Stimulated activated CD4-positive, alpha-beta T cell treated with anti-CD3 and anti-CD28 coated beads, TNF-alpha, amount 100 ng/mL, for 48 hours (primary cell): ENCODE measurements at regions not wholly inside any gene's neighbourhood (a gene's known extent, or its start where the extent isn't known, plus 50 kb on each side); places are given as distances from the start of the nearest gene placed in this dataset.
"Not testable (repeated sequence)": the region's sequence is repeated elsewhere in the genome, so short reads cannot be mapped to it uniquely, and the experiment has no call there.

Experiments used
- DNase-seq, 3 donors: peaks; one replicate each; pipeline ENCODE4 v3.0.0-alpha.2; 2020; ENCODE audit warnings: low read depth in 3 of 3

DNA sequence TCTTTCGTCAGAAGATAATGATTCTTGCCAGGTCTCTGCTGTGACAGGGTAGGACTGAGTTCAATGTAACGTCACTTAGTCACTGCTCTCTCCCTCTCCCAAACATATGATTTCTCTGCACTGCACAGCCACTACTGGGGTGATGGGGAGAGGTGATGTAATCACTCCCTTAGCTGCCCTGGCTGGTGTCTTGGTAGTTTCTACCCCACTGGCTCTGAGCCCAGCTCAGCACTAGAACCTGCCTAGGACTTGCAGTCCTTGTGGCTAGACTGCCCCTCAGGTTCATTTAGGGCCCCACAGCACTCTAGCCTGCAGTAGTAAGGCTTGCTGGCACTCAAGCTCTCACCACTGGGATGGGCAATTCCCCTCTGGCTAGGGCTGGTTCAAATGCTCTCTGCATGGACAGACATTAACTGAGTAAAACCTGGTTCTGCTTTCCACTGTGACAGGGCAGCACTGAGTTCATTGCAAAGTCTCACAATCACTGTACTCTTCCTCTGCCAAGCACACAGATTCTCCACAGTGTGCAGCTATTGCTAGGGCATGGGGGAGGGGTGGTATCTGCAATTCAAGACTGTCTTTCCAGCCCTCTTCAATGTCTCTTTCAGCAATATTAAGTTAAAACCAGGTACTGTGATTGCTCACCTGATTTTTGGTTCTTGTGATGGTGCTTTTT, 571.4 kb upstream of the FAT3 start:
- no peak for DNase-seq

DNA sequence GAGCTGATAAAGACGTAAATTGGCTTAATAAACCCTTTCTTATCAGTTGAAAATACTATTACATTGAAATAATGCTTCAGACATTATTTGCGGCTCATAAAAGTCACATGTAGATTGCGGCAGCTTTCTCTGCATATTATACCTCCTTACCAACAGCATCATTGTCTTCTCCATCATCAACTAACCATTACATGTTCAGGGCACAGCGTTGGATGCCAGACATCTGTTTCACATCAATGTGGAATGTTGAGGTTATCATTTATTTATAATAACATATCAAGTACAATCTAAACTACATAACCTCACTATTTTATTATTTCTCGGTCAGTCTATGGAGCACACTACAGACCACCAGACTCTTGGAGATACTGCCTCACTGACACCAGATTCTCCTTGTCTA, 573.8 kb upstream of the FAT3 start:
- no peak for DNase-seq

DNA sequence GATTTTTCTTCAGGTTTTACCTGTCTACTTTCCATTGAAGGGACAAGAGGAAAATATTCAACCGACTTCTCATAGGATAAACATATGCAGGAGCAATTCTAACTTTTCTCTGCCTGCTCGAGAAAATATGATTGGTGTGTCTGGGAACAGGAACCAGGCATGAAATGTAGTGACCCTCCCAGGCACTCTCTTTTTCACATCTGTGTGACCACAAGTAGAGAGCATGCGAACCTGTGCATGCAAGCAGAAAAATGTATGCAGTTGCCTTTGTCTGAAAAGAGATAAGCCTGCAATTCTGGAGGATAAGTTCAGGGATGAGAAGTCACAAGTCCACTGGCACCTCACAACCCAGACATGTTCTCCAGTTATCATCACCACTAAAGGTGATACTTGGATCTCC, 583.5 kb upstream of the FAT3 start:
- DNase-seq, result no peak

DNA sequence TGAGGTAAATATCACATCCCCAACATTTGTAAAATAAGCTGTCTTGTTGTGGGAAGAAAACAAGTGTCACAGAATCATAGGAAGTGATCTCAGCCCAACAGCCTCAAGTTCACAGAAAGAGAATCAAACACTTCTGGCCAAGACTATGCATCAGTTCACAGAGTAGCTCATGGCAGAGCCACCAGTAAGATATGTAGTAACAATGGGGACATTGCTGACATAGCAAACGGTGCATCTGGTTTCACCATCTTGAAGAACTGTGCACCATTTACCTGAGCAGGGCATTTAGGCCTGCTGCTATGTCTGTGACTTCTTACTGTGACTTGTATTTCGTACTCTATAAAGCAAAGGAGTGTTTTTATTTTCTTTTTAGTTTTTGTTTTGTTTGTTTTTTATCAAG, 585.3 kb upstream of the FAT3 start:
- no peak for DNase-seq

DNA sequence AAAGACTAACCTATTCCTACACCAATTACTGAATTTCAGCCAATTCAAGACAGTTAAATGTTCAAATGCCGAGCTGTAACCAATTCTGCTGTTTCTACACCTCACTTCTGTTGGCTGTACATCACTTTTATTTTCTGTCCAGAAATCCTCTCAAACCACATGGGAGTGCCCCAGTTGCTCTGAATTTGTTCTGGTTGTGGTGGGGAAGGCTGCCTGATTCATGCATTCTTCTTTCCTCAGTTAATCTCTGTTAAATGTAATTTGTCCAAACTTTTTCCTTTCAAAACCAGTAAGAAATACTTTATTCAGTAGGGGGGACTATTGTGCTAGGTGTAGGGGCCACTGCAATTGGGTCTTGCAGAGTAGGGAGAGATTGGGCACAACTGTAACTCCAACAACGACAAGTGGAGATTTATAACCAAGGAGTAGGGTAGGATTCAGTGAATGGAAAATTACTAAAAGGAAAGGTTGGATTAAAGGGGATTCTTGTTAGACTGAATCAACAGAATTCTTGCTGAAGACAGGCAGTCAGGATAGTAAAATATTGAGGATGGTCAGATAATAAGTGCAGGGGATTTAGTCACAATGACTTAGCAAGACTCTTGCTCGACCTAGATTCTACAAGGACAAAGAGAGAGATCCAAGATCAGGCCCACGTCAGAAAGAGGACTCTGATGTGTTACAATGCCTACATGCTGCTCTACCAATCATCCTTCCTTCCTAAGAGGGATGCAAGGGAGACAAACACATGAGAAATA, 593.5 kb upstream of the FAT3 start:
- no peak for DNase-seq

DNA sequence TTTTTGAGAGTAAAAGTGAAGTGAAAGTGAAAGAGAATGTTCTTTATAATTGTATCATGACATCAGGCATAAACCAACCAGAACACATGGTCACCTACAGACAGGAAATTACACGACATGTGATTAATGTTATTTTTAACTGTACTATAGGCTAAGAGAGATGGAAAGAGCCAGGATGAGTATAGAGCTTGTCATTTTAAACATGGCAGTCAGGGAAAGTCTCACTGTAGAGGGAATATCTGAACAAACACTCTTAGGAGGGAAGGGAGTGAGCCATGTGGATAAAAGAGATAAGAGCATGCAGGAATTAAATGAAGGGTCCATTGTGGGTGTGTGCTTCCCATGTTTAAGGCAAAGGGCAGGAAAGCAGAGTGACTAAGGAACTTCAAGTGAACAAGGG, 599.1 kb upstream of the FAT3 start:
- no peak for DNase-seq

DNA sequence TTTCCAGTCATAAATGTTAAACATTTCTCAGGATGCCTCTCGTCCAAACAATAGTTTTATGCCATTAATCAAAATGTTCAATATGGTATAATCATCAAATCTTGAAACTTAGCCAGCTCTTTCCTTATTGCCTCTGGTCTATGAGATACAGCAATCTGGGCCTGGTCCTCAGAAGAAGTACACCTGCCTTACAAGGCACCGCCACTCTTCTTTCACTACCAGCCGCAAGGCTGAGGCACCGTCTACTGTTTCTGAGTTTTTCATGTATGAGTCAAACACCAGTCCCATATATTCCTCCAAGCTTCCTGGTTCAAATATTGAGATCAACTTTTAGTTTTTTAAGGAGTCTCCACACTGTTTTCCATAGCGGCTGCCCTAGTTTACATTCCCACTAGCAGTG, 600.6 kb upstream of the FAT3 start:
- no peak for DNase-seq

DNA sequence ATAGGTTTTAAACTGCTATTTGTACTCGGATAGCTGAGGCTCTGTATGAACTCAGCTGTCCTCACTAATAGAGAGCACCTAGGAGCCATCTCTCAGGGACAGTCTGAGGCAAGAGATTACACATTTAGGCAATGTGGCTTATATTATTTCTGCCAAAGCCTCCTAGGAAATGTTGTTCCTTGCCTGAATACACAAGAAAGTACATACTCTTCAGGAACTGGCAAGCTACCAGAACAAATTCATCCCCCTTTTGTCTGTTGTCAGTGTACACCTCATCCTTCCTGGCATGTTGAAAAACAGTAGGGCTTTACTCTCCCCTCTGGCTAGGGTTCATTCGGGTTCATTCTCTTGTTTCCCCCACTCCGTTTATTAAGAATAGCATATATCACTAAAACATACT, 615.9 kb upstream of the FAT3 start:
- no peak for DNase-seq

DNA sequence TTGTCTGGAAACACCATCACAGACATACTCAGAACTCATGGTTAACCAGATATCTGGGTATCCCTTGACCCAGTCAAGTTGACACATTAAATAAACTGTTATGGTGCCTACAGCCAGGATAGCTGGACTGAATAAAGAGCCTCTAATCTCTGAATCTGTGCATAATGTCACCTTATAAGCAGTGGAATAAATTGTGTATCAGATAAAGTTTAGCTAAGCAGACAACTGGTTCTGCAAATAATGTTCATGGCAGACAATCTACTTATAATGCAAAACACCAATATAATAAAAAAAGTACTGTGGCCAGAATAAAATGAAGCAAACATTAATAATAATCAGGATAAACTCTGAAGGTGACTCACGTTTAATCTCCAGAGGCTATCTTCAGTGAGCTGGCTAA, 628.5 kb upstream of the FAT3 start:
- no peak for DNase-seq

DNA sequence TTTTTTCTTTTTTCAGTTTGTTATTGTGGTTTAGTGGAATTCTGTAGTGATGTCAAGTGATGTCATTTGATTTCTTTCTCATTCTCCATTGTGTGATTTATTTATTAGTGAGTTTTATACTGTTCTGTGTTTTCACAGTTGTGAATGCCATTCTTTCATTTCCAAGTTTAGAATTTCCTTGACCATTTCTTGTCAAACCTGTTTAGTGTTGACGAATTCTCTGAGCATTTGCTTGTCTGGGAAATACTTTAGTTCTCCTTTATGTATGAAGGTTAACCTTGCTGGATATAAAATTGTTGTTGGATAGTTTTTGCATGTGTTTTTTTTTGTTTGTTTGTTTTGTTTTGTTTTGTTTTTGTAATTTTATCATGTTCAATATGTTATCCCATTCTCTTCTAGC, 633.6 kb upstream of the FAT3 start:
- no peak for DNase-seq

DNA sequence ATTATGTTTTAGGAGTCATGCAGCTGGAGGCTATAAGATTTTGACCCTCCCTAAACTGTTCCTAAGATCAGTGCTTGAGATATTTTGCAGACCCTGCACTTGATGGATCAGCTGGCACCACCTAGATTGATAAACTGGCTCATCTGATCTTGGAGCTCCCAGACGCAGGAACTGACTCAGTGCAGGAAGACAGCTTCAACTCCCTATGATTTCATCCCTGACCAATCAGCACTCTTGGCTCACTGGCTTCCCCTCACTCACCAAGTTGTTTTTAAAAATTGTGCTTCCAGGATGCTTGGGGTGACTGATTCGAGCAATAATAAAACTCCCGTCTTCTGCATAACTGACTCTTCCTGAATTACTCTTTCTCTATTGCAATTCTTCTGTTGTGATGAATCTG, 637.5 kb upstream of the FAT3 start:
- DNase-seq, result no peak

DNA sequence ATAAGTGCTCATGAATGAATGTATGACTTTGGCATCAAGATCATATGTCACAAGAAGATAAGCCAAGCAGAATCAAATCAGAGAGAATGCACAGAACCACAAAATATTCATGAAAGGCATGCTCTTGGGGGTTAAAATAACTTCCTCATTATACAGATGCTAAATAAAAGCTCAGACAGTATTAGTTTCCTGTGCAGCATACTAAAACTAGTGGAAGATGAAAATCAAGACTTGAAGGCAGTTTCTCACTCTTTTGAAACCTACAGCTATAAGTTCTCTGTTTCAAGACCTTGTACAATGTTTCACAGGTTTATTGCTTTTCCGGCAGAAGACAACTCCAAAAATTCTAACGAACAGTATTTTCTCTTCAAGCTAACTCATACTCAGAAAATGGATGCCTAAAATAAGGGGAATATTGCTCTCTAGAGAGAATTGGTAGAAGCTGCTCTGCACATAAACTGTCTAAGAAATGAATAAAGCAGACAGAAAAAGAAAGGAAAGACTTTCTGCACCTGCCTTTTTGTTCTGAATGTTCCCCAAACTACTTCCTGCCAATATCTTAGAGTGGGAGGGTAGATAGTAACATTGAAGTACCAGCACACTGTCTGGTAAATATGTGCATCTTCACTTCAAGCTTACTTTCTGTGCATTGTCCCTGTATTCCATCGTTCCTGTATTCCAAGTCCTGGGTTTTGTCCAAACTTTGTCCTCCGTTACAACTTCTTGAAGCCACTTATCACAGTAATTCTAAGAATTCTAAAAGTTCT, 639.4 kb upstream of the FAT3 start:
- DNase-seq, result no peak

DNA sequence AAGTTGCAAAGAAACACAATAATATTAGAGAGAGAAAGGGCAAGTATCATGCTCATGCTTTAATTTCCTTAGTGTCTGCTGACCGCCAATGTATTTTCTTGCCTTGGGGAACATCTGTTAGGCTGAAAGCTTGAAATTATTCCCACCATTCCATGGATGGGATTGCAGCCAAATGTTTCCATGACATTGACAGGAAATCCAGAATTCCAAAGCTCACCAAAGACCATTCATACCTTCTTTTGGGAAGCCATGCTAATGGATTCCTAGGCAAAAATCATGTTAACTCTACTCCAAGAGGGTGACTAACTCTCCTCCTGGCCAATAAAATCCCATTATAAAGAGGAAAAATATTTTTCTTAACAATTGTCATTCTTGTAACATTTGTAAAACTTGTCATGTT, 661.4 kb upstream of the FAT3 start:
- DNase-seq, result no peak

DNA sequence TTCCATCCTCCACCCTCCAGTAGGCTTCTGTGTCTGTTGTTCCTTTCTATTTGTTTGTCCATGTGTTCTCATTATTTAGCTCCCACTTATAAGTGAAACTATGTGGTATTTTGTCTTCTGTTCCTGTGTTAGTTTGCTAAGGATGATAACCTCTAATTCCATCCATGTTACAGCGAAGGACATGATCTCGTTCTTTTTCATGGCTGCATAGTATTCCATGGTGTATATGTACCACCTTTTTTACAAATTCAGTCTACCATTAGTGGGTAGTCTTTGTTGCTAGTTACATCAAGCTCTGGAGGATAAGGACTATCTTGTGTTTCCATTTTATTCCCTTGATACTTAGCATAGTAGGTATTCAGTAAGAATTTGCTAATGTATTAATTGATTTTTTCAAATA, 664.2 kb upstream of the FAT3 start:
- no peak for DNase-seq

DNA sequence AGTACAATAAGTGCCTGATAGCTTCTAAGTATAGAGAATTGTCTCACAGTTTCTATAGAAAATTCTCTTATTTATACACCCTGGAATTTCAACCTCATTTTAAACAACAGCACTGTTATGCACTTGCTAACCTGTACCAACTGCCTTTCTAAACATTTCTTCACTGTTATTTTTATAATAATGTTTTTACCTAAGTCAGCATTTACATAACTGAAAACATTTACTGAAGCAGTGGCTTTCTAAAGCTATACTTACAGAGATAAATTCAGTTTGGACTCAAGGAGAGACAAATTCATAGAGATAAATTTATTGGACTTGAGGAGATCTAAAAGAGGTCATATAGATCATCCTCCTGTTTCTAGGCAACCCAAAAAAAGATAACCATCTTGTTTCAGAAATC, 686.6 kb upstream of the FAT3 start:
- DNase-seq, result no peak

DNA sequence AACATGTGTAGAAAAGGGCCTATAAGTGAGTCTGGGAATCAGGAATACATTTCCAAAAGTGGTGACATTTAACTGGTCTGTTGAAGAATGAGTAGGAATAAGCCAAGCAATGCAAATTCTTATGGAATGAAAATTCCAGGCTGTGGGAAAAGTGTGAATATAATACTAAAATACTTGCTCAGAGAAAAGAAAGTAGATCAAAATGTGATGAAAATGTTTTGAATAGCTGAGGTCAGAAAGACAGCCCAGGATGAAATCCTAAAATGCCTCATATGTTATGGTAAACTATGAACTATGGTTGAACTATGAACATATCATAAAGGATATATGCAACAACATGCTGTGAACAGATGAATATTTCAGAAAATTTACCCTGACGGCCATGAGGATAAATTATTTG, 688.3 kb upstream of the FAT3 start:
- DNase-seq, result no peak

DNA sequence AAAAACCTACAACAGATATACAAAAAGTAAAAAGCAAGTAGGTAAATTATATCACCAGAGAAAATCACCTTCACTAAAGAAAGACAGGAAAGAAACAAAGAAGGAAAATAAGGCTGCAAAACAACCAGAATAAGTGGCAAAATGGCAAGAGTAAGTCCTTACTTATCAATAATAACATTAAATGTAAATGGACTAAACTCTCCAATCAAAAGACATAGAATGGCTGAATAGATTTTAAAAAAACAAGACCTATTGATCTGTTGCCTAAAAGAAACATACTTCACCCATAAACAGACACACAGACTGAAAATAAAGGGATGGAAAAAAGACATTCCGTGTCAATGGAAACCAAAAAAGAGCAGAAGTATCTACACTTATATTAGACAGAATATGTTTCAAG, 695.7 kb upstream of the FAT3 start:
- DNase-seq, result no peak

DNA sequence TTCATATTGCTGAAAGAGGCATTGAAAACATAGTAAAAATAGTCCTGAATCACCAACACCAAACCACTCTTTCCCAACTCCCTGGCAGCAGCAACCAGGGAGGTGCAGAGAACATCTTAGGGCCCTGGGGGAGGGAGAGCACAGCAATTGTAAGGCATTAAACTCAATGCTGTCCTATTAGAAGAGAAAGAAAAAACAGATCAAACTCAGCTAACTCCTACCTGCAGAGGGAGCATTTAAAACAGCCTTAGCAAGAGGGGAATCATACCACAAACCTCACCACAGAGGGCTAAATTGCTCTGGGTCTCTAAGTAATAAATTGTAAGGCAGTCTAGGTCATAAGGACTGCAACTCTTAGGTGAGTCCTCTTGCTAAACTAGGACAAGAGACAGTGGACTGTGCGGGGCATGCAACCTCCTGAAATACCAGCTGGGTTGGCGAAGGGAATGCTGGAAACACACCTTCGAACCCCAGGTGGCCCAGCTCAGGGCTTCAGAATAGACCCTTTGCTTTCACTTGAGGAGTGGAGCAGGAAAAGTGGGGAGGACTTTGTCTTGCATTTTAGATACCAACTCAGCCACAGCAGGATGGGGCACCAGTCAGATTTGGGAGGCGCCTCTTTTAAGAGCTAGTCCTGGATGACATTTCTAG, 697.1 kb upstream of the FAT3 start:
- DNase-seq, result no peak

DNA sequence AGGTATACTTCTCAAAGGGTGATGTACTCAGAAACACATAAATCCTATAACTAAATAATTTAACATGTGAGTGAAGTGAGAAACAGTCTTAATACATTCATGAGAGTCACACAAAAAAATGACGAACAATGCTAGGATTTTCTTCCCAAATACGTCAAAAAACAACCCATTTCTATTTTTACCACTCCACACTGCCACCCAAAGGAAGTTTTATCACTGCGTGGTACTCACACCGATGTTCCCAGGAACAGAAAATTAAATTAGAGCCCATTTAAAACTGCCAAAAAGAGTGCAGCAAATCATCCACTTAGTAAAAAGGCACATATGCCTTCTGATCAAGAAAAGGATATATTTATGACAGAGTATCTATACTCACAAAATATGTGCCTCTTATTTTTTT, 710.9 kb upstream of the FAT3 start:
- no peak for DNase-seq

DNA sequence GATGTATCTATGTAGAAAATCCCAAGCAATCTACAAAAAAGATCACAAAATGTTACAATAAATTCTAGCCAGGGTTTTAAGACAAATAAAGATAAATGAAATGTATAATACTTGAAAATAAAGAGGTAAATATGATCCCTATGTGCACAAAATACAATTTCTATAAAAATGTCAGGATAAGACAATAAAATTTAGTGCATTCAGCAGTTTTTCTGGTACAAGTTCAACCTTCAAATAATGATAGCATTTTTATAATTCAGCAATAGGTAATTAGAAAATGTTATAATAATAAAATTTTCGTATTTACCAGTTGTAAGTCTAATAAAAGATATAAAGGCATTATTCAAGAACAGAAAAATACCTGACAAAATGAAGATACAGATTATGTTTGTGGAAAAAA, 726.8 kb upstream of the FAT3 start:
- no peak for DNase-seq

DNA sequence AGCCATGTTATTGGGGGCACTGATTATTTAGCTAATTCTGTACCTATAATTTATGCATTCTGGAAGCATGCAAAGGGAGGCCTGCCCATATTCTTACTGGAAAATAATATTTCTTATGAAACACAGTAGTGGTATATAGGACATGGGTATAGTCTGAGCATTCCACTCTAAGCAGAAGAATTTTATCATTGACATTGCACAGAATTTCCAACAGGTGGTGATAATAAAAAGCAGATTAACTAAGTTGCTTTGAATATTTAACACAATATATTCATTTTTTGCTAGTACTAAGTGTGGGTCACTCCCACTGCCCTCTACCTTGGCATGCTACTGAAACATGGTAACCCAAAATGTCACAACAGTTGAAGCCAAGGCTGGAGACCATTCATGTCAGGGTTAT, 728.8 kb upstream of the FAT3 start:
- DNase-seq, result no peak

DNA sequence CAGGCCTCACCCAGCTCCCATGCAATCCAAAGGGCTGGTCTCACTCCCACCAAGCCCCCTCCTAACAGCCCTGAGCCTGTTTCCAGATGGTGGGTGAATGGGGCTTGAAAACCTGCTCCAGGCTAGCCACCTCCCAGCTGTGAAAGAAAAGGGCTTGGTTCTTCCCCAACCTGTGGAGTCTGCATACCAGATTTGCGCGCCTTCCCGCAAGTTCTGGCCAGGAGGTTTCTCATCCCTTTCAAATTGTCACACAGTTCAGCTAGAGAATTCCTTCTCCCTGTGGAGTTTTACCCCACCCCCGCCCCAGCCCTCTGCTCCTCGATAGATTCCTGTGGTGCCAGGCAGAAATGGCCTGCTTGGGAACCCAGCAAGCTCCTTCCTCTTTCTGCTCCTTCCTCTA, 734.6 kb upstream of the FAT3 start:
- no peak for DNase-seq

DNA sequence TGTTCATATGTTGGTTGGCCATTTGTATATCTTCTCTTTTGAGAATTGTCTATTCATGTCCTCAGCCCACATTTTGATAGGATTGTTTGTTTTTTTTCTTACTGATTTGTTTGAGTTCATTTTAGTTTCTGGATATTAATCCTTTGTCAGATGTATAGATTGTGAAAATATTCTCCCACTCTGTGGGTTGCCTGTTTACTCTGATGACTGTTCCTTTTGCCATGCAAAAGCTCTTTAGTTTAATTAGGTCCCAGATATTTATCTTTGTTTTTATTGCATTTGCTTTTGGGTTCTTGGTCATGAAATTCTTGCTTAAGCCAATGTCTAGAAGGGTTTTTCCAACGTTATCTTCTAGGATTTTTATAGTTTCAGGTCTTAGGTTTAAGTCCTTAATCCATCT, 740.7 kb upstream of the FAT3 start:
- not testable (repeated sequence) for DNase-seq
